Hematopoietic multipotent progenitor cell treated with erythropoietin and hydrocortisone succinate and interleukin-3 and kit ligand, for 8 days (in vitro differentiated cells): ENCODE measurements at regions not wholly inside any gene's neighbourhood (a gene's known extent, or its start where the extent isn't known, plus 50 kb on each side); places are given as distances from the start of the nearest gene placed in this dataset.
"Not testable (repeated sequence)": the region's sequence is repeated elsewhere in the genome, so short reads cannot be mapped to it uniquely, and the experiment has no call there.

Experiments used
- DNase-seq: peaks from one replicate; pipeline ENCODE4 v3.0.0-alpha.2; 2015

DNA sequence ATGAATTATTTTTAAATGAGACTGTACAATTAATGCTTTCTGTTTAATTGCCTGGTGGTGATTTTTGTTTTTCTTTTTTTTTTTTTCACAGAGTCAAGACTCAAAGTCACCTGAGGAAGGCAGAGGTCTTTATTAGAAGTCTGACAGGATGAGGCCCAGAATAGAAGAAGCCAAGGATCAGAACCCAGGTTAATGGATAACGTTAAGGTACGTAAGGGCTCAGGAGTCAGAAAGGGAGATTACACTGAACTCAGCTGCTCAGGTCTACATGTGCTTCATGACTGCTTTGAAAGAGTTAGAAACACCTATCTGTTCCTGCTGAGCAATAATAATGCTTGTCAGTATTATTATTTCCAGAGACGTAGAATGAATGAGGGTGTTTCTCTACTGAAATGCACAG, 196.5 kb downstream of the LRATD1 start:
- no peak for DNase-seq

DNA sequence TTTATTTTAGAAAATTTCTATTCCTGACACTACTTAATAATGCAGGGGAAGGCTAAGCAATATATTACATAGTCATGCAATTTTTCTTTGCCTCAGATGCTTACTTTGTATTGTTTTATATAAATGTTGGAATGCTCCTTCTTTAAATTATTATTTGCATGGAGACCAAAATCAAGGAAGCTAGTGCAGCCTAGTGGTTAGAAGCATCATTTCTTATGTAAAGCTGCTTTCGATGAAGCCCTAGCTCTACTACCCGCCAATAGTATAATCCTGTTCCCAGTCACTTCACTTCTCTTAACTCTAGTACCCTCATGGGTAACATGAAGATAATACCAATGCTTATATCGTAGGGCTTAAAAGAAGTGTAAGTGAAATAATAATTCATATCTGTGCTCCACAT, 198.9 kb downstream of the LRATD1 start:
- no peak for DNase-seq

DNA sequence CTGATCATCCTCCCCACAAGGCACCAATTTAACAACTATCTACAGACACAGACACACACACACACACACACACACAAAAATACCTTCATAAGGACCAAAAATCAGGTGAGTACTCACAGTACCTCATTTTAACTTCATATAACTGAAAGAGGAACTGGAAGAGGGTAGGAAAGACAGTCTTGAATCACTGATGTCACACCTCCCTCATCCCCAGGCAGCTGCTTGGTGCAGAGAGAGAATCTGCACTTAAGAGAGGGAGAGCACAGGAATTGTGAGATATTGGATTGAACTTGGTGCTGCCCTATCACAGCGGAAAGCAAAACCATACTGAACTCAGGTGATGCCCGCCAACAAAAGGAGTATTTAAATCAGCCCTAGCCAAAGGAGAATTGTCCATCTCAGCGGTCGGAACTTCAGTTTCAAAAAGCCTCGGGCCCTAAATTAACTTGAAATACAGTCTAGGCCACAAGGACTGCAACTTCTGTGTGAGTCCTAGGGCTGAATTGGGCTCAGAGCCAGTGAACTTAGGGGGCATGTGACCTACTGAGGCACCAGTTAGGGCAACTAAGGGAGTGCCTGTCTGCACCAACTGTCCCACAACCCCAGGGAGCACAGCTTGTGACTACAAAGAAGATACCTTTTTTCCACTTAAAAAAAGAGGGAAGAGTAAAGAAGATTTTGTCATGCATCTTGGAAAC, 211.1 kb downstream of the LRATD1 start:
- no peak for DNase-seq

DNA sequence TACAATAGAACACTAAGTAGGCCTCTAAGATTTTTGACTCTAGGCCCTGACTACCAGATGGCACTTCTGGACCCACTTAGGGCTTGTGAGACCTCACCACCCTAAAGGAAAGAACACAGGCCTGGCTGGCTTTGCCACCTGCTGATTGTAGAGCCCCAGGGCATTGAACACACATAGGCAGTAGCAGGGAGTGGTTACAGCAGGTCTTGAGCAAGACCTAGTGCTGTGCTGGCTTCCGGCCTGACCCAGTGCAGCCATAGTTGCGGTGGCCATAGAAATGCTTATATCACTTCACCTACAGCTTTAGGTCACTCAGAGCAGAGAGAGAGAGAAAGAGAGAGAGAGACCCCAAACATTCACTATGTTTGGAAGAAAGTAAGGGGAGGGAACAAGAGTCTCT, 223.2 kb downstream of the LRATD1 start:
- DNase-seq, result no peak

DNA sequence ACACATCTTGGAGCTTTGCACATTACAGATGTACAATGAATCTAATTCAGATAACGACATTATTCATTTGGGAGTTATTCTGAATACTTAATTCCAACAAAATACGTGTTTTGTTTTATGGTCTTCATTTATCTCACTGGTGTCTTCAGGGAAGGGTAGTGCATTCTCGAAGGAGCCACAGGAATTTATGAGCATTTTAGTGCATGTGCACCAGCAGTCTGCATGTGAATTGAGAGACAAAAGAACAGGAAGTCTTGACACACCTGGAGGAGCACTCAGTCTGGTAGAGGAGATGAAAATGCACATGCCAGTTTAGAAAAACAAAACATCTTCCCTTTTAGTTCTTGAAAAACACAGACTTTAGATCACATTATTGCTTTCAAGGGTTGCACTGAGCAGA, 228.7 kb downstream of the LRATD1 start:
- DNase-seq, result no peak

DNA sequence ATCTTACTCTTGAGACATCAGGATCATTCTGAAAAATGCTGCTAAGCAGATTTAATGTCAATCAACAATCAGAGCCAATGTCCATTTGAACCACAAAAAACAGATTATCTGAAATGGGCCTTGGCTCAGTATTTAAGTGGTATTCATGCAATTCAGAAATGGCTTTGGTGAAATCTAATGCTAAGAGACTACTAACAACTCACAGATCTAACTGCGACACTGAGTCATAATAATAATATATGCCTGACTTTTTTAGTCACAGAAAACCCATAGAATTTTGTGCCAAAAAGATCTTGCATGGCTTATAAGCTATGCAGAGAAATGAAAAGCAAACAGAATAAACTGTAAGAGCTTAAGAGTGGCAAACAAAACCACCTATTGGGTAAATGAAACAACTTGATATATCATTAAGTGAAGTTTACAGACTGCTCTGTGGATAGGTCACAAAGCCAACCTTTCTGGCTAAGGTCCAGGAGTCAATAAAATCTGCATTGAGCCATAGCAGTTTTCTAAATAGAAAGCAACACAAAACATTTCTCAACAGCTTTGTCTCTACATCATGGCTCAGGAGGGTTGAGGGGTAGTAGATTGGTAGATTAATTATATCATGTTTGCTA, 234.3 kb downstream of the LRATD1 start:
- no peak for DNase-seq

DNA sequence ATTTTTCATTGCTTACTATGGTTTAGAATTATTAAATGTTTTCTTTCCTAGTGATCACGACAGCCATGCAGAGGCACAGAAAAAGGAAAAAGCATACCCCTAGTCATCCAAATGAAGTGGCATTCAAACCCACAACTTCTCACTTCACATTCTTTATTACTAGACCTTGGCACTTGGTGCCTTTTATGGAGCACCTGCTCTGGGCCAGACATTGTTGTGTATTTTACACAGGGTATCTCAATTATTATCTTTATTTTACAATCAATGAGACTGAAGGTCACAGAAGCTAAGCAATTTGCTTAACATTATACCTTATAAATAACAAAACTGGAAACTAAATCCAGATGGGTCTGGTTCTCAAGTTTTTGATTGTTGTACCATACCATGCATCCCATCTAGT, 235.3 kb downstream of the LRATD1 start:
- DNase-seq, result no peak

DNA sequence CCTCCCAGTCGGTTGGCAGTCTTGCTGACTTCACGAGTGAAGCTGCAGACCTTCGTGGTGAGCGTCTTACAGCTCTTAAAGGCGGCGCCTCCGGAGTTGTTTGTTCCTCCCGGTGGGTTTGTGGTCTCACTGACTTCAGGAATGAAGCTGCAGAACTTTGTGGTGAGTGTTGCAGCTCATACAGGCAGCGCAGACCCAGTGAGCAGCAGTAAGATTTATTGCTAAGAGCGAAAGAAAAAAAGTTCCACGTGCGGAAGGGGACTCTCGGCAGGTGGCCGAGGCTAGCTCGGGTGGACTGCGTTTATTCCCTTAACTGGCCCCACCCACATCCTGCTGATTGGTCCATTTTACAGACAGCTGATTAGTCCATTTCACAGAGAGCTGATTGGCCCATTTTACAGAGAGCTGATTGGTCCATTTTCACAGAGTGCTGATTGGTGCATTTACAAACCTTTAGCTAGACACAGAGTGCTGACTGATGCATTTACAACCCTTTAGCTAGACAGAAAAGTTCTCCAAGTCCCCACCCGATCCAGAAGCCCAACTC, 240.3 kb downstream of the LRATD1 start:
- no peak for DNase-seq

DNA sequence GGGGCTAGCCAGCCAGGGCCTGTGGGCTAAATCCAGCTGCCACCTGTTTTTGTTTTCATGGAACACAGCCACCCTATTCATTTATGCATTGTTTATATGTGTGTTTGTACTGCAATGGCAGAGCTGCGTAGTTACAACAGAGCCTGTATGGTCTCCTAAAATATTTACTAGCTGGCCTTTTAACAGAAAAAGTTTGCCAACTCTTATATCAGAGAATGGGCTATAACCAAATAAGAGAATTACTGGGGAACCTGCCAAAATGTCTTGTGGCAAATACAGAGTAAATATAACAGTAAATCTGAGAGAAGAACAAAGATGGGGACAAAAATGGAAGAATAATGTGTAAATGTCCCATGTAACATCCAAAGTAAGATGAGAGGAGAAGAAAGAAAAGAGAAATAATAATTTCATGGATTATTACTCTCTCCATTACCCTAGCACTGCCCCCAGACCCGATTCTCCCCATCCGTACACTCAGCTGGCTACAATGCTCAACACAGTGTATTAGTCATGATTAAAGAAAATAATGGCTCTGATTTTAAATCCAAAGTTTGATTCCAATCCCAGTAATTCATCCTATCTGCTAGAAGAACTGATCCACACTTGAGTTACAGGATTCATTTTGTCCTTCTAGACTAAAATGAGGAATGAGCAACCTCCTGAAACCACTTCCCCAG, 249.3 kb downstream of the LRATD1 start:
- no peak for DNase-seq

DNA sequence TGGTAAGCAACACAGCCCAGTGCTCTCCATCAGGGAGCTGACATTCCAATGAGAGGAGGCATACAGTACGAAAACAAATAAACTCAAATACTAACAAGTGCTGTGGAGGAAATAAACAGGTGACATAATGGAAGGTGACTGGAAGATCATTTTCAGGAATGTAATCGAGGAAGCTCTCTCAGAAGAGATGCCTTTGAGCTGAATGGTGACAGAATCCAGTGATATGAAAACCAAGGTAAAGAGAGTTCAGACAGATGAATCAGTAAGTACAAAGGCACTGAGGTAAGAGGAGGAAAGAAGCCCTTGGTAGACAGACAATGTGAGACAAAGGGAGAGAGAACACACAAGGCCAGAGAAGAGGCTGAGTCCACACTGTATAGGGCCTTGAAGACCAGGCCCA, 252.1 kb downstream of the LRATD1 start:
- no peak for DNase-seq

DNA sequence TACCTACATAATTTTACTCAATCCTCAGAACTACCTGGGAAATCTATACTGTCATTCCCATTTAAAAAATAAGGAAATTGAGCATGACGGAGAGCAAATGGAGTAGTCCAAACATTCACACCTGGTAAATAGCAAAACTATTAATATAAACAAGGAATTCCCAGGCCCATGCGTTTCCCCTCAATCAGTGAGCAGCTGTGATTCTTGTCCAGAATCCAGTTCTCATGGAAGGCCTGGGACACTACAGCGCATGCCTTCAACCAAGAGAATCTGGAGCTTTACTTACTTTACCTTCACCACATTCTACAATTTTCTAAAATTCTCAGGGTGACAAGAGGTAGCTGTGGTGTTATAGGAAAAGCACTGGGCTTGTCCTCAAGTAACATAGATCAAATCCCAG, 259.0 kb downstream of the LRATD1 start:
- DNase-seq, result no peak

DNA sequence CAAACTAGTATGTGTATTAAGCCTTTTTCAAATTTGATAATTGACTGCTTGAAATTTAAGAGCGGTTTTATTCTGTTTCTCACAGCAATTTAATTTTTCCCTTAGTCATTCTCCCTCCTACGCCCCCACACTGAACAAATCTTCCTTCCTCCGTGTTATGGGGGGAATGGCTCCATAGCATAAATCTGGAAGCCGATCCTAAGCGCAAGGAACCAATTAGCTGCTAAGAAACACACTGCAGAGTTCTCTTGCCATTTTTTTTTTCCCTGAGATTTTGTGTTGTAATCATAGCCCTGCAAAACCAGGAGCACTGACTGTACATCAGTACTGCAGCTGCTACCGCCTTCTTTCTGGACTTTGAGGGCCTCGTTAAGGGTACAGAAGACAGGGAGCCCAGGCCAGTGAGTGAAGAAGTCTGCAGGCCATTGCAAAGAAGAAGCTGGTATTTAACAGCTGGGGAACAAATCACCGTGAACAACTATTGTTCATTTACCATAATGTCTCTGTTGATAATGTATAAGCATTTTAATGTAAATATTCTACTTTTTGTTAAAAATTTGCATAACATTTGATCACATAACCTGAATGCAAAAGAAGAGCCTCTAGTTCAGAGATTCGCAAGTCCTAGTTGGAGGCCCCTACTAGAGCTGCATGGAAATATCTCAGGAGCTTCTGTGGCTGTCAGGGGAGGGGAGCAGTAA, 264.0 kb downstream of the LRATD1 start:
- DNase-seq, result no peak

DNA sequence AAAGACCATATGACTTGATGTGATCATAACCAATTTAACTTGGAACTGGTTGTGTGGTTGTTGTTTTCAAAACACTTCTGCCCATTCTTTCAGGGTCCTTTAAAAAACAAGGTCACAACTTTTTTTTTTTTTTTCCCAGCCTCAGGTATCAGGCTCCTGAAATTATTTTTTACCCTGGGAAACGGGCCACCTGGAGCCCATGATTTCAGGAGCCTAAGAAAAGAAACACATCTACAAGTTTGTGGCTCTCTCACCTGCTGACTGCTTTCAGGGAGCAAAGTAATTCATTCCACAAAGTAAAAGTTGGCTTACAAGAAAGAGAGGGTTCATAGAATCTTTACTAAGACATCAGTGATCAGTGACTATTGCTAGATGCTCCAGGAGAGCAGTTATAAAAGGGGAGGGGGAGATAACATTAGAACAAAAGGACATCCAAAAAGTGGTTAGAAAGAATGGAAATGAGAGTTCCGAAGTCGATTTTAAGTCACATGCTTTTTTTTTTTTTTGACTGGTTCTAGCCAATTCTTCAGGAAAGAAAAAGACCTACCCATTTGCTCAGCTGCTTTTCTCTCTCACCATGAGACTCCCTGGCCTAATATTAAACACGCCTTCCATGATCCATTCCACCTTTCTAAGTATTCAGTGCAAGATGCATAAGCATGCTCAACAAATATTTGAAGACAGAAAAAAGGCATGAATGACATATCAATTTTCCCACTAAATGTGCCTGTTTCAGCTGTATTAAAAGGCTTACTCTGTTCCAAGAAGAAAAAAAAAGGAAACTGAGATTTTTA, 267.3 kb downstream of the LRATD1 start:
- DNase-seq, result no peak

DNA sequence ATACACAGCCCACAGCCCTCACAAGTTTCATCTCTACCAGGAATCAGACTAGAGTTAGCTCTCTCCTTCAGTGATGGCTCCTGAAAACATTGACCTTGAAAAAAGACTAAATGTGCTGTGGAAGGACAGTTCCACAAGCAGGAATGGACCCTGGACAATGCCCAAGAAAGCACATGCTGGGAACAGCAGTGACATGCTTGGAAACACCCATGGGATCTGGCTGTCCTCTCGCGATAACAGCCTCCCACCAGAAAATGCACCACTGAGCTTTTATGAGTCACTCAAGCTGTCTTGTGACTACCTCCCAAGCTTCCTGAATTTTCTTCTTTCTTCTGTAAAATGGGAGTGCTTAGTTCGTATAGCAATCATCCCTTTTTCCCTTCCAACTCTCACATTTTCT, 269.2 kb downstream of the LRATD1 start:
- no peak for DNase-seq

DNA sequence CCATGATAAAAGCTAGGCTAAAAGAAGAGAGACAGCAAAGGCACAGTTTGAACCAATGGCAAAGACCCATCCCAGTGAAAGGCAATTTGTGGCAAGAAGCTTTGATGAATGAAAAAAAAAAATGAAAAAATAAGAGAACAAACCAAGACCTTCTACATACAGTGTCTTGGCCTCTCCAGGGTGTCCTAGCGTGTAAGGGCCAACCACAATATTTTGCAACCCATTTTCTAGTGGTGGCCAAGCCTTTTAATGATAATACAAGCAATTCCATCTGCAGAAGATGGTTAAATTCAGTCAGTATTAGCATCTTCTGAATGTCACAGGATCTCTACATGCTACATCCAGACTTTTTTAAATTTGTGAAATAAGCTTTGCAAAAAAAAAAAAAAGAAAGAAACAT, 270.4 kb downstream of the LRATD1 start:
- DNase-seq, result no peak

DNA sequence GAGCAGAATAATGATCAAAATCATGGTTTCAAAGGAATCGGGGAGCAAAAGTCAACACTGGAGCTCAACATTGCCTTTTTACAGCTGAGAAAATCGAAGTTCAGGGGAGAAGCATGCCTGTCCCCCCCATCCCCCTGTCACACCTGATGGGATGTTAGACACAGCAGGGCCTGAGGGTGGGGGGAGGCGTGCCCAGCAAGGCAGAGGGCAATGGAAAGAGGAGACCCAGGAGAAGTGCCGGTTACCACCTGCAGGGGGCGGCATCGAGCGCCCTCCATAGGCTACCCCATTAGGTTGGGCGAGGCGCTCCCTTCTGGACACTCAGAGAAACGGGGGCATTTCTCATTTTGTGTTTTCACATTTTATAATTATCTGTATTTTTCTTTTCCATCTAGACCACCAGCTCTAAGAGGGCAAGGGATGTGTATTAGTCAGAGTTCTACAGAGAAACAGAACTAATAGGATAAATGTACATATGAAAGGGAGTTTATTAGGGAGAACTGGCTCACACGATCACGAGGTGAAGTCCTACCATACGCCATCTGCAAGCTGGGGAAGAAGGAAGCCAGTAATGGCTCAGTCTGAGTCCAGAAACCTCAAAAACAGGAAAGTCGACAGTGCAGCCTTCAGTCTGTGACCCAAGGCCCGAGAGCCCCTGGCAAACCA, 271.3 kb downstream of the LRATD1 start:
- DNase-seq, result peak; percentile 78

DNA sequence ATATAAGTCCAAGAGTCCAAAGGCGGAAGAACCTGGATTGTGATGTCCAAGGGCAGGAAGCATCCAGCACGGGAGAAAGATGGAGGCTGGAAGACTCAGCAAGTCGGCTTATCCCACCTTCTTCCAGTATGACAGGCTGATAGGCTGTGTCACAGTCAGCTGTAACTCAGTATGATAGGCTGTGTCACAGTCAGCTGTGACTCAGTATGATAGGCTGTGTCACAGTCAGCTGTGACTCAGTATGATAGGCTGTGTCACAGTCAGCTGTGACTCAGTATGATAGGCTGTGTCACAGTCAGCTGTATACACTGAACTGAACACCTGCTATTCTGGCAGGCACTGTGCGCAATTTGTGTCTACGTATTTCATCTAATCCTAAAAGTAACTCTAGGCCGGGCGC, 271.9 kb downstream of the LRATD1 start:
- DNase-seq, result not testable (repeated sequence)

DNA sequence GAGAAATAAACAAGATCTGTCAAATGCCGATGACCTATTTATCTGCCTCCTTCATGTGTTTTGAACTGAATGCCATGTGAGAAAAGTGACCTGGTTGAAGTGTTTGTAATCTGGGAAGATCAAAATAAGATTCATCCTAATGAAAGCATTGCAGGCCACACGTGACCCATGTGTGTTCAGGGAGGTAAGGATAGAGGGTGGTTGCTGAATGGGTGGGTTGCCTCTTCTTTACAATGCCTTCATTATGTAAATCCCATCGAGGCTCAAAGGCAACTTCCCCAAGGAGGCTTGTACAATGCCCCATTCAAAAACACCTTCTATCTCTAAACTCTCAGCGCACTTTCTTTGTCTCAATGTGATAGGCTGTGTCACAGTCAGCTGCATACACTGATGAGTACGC, 273.1 kb downstream of the LRATD1 start:
- no peak for DNase-seq

DNA sequence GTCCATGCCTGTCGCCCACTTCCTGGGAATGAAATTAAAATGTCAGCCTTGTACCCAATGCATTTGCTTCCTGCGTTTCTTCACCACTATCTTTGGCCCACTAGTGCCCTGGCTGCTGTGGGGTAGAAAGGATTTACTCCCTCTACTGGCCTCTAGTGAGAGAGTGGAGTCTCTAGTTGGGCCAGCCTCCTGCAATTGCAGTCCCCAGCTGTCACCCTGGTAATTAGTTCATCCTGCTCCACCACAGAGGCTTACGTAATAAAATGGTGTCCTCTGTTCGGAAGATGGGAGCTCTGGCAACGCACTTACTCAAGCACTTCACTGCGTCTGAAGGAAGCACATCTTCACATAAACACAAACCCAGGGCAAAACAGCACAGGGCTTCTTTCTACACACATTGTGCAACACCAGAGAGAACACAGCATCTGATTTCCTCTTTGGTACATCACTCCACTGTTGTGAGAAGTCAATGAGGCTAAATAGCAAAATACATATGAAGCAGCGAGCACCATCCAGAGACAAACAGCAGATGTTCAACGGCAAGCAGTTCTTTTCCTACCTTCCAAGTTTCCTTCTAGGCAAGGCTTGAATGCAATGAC, 274.6 kb downstream of the LRATD1 start:
- DNase-seq, result peak; percentile 11

DNA sequence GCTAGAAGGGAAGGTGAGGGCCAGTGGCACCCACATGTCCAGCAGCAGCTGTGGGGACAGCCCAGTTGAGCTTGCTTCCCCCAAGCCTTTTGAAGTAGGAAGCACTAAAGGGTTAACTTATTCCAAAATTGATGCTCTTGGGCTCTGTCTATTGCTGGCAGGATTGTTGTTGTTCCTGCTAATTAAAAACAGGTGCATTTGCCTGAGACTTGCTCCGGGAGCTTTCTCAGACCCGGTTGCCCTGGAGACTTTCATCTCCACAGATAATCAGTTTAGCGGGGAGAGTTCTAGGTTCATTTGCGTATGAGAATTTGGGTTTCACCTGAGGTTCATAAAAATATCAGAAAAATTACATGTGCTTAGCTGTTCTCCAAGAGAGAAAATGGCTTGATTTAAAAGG, 277.3 kb downstream of the LRATD1 start:
- DNase-seq, result no peak

DNA sequence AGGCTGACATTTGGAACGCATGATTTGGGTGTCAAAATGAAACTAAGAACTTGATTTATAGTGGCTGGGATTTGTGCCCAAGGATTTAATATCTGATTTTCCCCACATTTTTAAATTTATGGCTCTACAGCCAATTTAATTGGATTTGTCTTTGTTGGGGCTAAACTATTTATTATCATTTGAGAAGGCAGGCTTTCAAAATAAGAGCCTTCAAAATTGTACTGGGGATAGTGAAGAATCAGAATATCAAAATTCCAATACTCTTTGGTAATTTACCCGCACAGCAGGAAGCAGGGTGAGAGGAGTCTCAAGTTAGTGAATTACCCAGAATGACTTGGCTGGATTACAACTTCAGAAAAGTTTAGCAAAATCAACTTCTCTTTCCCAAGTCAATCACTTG, 278.1 kb downstream of the LRATD1 start:
- no peak for DNase-seq

DNA sequence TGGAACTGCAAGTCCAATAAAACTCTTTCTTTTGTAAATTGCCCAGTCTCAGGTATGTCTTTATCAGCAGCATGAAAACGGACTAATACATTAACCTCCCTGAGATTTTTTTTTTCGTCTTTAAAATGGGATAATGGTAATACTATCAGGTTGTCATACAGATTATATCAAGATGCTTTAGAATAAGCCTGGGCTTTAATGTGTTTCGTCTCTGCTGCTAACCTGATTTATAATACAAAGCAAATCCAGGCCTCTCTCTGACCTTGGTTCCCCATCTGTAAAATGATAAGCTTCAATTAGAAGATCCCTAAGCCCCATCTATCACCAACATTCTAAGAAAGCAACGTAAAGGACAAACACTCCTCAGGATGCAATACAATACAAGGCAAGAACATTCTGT, 283.5 kb downstream of the LRATD1 start:
- no peak for DNase-seq
